Anterior cingulate cortex (tissue), 58 donors: ENCODE measurements at regions not wholly inside any gene's neighbourhood (a gene's known extent, or its start where the extent isn't known, plus 50 kb on each side); places are given as distances from the start of the nearest gene placed in this dataset.
"Not testable (repeated sequence)": the region's sequence is repeated elsewhere in the genome, so short reads cannot be mapped to it uniquely, and the experiment has no call there.

Experiments
- DNase-seq, 58 donors: peaks; one replicate each; lab custom pipeline; 2025; lab: John Stamatoyannopoulos, UW

GRCh38 chr7:24428676-24429075 is 144.6 kb upstream of the PALS2 start:
- DNase-seq, result no peak

- DNase-seq, result no peak
These were observed 140.6 kb upstream of the PALS2 start for GRCh38 chr7:24432677-24433076.

- no peak for DNase-seq
These were observed 138.3 kb upstream of the PALS2 start for GRCh38 chr7:24434972-24435371.

DNA sequence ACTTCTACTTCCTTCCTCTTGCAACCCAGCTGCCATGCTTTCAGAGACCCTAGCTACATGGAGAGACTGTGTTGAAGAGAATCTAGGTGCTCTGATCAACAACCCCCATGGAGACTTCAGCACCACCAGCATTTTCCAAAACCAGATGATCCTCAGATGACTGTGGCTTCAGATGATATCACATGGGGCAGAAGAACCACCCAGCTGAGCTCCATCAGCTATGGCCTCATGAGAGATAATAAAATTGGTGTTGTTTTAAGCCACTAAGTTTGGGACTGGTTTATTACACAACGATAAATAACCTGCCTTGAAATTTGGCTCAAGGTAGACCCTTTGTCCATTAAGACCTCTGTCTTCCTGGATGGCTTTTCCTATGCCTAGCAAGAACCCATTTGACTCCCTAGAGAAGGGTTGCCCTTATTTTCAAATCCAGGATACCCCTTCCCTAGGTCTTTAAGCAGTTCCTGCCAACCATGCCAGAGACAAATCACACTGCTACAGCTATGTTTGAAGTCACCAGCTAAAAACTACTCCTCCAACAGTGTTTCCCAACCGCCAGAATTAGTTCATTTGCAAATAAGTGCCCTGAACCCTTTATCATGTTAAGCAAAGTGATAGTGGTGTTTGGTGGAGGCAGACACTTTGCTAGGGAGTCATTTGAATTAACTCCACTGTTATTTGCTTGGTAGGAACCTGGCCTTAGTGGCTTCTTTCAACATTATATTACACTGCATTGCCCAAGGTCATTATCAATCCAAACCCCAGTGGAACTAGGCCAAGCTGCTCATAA is 136.9 kb upstream of the PALS2 start:
- no peak for DNase-seq

DNA sequence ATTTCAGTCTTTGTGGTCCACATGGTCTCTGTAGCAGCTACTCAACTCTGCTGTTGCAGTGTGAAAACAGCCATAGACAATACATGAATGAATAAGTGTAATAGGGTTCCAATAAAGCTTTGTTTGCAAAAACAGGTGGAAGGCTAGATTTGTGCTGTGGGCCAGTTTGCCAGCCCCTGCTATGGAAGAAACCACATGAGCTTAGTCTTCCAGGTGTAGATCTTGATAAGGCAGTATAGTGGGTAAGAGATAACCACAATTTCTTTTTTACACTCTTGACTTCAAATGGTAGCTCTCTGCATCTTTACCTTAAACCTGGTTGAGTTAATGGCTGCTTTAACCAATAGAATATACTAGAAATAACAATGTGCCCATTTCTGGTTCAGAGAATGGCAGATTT is 135.0 kb upstream of the PALS2 start:
- no peak for DNase-seq

DNA sequence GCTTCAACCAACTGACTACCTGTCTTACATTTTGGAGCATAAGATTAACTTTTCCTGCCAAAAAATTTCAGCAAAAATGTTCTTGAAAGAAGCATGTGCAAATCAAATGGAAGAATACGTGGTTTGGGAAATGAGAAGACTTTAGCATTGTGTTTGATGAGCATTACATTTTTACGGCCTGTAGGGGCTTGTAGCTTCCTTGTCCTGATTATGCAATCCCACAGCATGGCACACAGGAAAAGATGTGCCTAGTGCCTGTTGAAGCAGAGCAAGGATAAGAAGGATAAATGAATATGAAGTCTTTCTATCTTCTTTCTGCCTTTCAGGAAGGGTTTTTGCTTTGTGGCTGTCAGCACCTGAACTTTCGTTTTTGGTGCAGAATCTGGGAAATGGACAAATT is 134.1 kb upstream of the PALS2 start:
- not testable (repeated sequence) for DNase-seq

DNA sequence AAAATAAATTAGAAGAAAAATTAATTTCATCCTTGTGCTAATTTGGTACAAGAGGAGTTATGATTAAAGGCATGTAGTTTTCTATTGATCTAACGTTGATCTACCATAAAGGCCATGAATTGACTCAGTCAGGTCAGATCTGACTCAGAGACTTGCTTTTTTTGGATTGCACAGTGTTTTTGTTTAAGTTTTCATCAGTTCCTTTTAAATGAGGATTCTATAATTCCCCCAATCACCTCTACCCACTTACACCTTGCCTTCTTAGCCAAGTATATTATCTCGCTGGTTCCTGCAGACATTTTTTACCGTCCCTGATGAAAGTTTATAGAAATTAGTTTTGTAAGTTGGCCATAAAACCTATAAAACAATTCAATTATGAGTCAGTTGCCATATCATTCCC is 132.4 kb upstream of the PALS2 start:
- no peak for DNase-seq

GRCh38 chr7:24441314-24442027 is 131.8 kb upstream of the PALS2 start:
- DNase-seq, result no peak

DNA sequence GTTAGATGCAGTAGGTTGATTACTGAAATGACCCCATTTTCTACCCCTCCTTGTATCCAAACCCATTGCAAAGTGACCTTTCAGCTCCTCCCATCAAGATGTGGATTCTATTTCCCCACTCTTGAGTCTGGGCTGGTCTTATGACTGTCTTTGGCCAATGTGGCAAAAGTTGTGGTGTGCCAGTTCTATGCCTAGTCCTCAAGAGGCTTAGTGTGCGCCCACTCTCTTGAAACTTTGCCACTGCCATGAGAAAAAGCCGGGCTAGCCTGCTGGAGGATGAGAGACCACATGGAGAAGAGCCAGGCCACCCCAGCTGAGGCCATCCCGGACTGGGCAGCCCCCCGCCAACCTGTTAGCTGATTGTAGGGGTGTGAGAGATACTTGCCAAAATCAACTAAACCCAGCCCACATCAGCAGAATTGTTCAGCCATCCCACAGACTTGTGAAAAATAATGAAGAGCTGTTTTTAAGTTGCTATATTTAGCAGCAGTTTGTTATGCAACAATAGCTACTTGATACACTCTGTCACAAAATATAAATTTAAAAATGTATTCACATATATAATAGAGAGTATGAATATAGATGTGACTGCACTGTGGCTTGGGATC is 131.0 kb upstream of the PALS2 start:
- peak in 4 of 58 donors; percentile 1 to 20 (median 6) for DNase-seq

DNA sequence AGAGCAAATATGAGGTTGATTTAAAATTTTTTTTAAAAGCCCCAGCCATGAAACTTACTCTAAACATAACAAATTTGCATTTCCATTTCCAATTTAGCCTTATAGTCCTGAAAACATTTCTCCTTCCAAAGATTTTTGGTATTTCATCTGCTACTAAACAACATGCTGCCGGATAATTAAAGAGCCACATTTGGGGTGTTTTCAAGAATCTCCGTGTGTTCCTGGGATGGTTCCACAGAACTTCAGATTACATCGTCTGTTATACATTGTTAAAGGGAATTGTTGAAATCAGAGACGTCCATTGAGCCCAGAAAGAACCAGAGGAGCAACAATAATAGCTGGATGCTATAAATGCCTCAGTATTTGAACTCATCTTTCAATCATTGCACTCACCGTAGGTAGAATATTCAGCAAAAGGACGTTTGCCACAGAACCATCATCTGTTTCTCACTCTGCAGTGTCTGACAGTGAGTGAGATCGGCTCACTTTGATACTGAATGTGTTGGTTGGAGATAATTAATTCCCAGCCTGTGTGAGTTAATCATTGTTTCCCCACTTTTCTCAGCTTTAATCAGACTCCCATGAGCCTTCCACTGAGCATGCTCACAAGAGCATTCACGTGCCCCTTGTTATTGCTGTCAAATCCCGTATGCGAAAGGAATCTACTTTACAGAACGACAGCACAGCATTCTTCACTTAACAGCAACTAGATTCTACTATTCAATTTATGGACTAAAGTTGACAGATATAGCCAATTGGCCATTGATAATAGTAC is 128.4 kb upstream of the PALS2 start:
- peak in 18 of 58 donors; percentile 2 to 51 (median 13) for DNase-seq

GRCh38 chr7:24448038-24448437 is 125.2 kb upstream of the PALS2 start:
- DNase-seq, result no peak

DNA sequence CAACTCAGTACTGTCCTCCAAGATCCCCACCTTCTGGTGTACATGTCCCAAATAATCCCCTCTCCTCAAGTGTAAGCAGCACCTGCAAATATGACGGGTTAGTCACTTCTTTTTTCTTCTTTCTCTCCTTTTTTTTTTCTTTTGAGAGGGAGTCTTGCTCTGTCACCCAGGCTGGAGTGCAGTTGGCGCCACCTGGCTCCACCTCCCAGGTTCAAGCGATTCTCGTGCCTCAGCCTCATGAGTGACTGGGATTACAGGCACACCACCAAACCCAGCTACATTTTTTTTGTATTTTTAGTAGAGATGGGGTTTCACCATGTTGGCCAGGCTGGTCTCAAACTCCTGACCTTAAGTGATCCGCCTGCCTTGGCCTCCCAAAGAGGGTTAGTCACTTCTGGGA is 123.8 kb upstream of the PALS2 start:
- not testable (repeated sequence) for DNase-seq

DNA sequence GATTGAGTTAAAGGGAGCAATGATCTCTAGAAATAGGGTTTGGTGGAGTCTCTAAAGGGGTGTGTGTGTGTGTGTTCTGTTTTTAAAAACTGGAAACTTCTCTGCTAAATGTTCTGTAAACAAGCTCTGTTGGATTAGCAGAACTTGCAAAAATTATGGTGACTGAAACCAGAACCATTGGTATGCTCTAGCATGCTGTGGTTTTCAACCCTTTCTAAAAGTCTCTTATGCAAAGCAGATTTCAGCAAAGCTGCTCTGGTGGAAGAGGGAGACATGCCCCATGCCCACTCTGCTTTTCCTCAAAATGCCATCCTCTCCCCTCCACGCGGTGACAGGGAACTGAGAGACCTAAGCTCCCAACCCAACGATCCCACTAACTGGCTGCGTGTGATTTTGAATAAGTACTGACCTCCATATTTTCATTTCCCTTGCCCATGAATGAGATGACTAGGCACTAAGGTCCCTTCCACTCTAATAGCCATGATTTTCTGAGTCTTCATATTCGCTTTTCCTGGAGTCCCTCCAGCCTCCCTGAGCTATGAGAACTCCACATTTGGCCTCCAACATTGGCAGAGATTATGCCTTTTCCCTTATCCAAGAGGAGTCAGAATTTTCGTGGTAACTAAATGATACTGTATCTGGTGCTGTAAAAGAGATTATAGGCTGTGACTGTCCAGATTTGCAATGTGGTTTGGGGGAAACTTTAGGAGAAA is 117.3 kb upstream of the PALS2 start:
- DNase-seq, result no peak

GRCh38 chr7:24456526-24457218 is 116.6 kb upstream of the PALS2 start:
- no peak for DNase-seq

GRCh38 chr7:24457219-24457558 is 116.1 kb upstream of the PALS2 start:
- DNase-seq, result no peak

GRCh38 chr7:24462117-24462516 is 111.1 kb upstream of the PALS2 start:
- no peak for DNase-seq

DNA sequence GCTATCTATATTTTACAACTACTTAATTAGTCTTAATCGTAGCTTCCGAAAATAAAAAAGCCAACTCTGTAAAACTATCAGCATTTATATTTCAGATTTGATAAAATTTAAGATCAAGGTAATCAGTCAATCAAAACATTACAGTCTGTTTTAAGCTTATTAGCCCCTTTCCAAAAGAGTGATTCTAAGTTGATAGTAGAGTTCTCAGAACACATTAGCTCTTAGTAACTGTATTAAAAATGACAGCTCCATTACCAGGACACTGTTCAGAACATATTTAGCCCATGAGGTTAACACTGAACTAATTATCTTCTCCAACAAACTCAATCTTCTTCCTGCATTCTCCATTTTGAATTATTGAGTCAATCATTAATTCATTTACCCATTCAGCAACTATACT is 110.3 kb upstream of the PALS2 start:
- DNase-seq, result no peak

DNA sequence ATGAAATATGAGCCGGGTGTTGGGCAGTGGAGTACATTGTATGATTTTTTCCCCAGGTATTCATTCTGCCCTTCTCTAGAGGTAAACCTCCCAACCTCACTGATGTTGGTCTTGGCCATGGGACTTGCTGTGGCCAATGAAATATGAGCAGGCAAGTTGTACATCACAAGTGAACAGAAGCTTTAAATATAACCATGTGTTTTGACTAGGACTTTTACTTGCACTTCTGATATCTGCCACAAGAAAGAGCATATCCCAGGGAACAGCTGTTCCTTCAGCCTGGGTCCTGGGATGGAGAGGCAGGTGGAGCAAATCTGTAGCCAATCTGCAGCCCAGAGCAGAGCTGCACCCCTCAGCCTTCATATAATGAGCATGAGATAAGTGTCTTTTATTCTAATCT is 109.8 kb upstream of the PALS2 start:
- DNase-seq, result no peak

DNA sequence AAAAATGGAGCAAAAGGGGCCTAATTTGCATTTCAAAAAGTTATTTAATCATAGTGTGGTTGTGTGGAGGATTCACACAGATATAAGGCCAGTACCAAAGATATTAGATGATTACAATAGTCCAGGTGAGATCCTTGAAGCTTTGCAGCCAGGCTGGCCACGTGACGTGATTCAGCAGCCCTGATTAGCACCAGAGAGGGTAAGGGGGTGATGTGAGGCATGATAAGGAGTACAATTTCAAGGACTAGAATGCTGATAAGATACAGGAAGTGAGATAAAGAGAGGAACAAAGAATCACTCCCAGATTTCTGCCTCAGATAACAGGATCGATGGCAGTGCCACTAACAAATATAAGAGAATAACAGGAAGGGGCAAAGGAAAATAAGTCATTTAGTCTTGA is 108.4 kb upstream of the PALS2 start:
- no peak for DNase-seq
